ENCODE measurements at regions not wholly inside any gene's neighbourhood (a gene's known extent, or its start where the extent isn't known, plus 50 kb on each side); places are given as distances from the start of the nearest gene placed in this dataset.
"Not testable (repeated sequence)": the region's sequence is repeated elsewhere in the genome, so short reads cannot be mapped to it uniquely, and the experiment has no call there.

DNA sequence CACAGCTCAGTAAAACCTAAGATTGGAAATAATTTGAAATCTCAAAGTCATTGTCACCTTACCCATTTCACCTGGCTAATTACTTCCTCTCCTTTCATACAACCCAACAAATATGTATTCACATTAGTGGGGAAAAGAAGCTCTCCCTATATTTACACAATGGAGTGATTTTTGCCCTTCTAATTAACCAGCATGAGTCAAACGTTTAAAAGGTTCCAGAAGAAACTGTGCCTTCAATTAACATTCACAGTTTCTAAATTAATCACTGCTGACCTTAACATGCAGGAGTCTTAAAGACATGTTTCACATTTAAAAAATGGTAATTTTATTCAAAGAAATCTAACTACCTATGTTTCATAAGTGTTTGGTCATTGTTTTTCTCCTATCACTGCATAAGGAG, 254.6 kb downstream of the CBLL2 start:
- no peaks in the 10 kb centered on the region for H3K9me3 ChIP-seq (ENCODE audit: control insufficient read depth, insufficient read depth, low read length)
- H3K4me1 ChIP-seq (ENCODE audit: insufficient read depth, low read length) = no peaks in the 10 kb centered on the region
- H3K9ac ChIP-seq (ENCODE audit: low read depth, low read length) = no peak overlapping the region
- no peaks in the 10 kb centered on the region for H3K36me3 ChIP-seq (ENCODE audit: insufficient read depth, low read length)

DNA sequence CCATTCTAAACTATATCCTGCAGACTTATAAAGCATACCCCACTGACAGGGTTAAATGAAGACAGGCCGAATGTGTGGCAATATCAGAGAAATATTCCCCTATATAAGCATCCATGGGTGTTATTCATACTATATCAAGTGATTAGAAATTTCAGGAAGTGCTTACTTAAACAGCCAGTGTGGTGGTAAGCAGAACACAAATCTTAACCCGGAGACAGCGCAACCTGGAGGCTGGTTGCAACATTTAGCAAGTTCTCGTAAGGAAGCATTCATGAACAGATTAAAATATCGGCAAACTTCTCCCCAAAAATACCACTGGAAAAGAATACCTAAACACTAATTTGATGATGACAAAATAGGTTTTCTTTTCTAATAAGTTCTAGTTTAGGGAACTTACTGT, 261.2 kb downstream of the CBLL2 start:
- peaks cover 11% of the 10 kb centered on the region; the same call in 1 of the 2 replicates for H3K4me1 ChIP-seq (ENCODE audit: insufficient read depth, low read length)
- no peaks in the 10 kb centered on the region for H3K36me3 ChIP-seq (ENCODE audit: insufficient read depth, low read length)
- H3K9me3 ChIP-seq (ENCODE audit: control insufficient read depth, insufficient read depth, low read length) = no peaks in the 10 kb centered on the region
- no peak overlapping the region for H3K9ac ChIP-seq (ENCODE audit: low read depth, low read length)

DNA sequence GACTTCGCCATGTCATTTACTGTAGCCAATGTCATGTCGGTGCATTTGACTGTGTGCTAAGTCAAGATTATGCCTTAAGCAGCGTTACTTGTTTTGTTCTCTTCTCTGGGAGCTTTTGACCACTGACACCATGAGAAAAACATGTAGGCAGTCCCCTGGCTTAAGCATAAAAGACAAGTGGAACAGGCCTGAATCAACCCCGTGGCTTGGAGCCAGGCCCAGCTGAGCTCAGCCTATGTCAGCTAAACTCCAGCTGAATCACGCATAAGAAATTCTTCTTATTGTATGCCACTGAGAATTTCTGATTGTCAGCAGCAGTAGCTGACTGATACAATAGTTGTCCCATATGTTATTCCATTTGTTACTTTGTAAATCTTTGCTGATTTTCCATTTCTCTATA, 261.9 kb downstream of the CBLL2 start:
- Histone ChIP-seq H3K9ac (ENCODE audit: low read depth, low read length) (no peak overlapping the region), H3K36me3 (ENCODE audit: insufficient read depth, low read length) (no peaks in the 10 kb centered on the region), H3K9me3 (ENCODE audit: control insufficient read depth, insufficient read depth, low read length) (no peaks in the 10 kb centered on the region), H3K4me1 (ENCODE audit: insufficient read depth, low read length) (peaks cover 11% of the 10 kb centered on the region; the same call in 1 of the 2 replicates)

DNA sequence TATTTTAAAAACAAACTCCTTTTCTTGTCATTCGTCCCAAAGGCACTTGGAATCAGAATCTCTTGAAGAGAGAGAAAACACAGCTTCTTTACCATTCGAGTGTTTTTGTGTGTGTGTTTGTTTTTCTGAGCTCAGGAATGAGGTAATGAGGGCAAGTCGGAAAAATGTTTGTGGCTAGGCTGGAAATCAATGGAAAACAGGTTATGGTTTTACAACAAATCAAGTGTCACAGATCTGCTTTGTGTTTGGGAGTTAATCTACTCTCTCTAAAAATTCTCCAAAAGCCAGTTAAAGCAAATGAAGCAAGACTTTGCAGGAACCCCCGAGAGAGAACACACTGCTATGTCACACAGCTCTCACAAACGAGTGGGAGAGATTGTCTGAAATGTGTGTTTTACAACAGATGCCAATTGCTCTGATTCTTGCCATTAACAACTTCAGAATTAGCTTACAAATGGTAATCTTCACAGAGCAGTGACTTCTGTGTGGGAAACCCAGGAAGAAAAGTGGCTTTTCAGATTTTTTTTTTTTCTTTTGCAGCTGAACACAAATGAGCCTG, 264.1 kb downstream of the CBLL2 start:
- Histone ChIP-seq H3K9me3 (ENCODE audit: control insufficient read depth, insufficient read depth, low read length) (no peaks in the 10 kb centered on the region), H3K9ac (ENCODE audit: low read depth, low read length) (no peak overlapping the region), H3K4me1 (ENCODE audit: insufficient read depth, low read length) (peaks cover 11% of the 10 kb centered on the region; the same call in 1 of the 2 replicates), H3K36me3 (ENCODE audit: insufficient read depth, low read length) (no peaks in the 10 kb centered on the region; the same call in 1 of the 2 replicates)

DNA sequence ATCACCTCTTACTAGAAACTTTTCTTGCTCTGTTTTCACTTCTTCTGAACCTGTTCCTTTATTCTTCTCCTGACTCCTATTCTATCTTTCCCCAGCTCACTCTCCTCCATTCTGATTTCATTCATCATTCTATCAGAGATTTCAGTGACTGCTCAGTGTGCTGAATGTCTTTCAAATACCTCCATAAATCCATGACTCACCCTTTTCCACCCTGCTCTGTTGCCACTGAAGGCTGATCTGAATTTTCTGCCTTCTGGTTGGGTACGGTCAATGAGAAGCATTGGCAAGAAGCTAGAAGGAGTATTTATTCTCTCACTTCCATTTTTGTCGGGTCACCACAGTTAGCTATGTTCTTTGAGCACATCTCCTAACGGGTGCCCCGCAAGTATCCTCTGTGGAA, 265.9 kb downstream of the CBLL2 start:
- Histone ChIP-seq H3K9me3 (ENCODE audit: control insufficient read depth, insufficient read depth, low read length) (no peaks in the 10 kb centered on the region), H3K36me3 (ENCODE audit: insufficient read depth, low read length) (no peaks in the 10 kb centered on the region; the same call in 1 of the 2 replicates), H3K4me1 (ENCODE audit: insufficient read depth, low read length) (peaks cover 11% of the 10 kb centered on the region; the same call in 1 of the 2 replicates)

DNA sequence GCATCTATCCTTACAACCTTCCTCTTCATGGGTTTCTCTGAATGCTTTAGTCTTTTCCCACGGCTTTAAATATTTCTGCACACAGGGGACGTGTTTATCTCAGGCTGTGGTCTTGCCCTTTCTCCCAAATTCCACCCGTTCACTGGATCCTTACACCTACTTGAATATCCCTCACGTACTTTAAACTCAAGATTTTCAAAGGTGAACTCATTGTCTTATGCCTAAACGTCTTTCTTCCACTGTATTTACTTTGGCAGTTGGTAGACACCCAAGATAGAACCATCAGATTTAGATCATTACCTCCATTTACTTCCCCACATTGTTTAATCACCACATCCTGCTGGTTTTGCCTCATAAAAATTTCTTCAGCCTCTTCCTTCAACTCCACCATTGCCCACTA, 269.2 kb downstream of the CBLL2 start:
- Histone ChIP-seq H3K9me3 (ENCODE audit: control insufficient read depth, insufficient read depth, low read length) (no peaks in the 10 kb centered on the region), H3K36me3 (ENCODE audit: insufficient read depth, low read length) (no peaks in the 10 kb centered on the region; the same call in 1 of the 2 replicates), H3K4me1 (ENCODE audit: insufficient read depth, low read length) (peaks cover 6% of the 10 kb centered on the region; the same call in 1 of the 2 replicates), H3K9ac (ENCODE audit: low read depth, low read length) (no peak overlapping the region)

More for the DNA sequence above, 265.9 kb downstream of the CBLL2 start:
- no peak overlapping the region for H3K9ac ChIP-seq (ENCODE audit: low read depth, low read length)

DNA sequence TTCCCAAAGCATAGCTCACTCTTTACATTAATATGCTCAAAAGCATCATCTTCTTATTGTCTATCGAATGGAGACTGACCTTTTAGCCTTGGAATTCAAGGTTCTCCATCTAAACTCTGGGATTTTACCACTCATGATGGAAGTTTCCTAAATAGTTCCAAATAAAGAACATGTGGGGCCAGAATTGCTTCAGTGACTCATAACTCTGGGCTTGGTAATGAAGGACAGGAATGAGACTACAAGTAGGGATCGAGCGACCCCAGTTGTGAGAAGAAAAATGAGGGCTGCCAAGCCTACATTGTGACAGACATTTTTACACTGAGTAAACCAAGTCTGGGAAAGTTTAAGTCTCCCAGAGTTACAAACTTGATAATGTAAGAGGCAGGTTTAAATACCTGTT, 269.9 kb downstream of the CBLL2 start:
- H3K9me3 ChIP-seq (ENCODE audit: control insufficient read depth, insufficient read depth, low read length) = no peaks in the 10 kb centered on the region
- peaks cover under 1% of the 10 kb centered on the region; the same call in 1 of the 2 replicates for H3K4me1 ChIP-seq (ENCODE audit: insufficient read depth, low read length)
- no peak overlapping the region for H3K9ac ChIP-seq (ENCODE audit: low read depth, low read length)
- no peaks in the 10 kb centered on the region; the same call in 1 of the 2 replicates for H3K36me3 ChIP-seq (ENCODE audit: insufficient read depth, low read length)

DNA sequence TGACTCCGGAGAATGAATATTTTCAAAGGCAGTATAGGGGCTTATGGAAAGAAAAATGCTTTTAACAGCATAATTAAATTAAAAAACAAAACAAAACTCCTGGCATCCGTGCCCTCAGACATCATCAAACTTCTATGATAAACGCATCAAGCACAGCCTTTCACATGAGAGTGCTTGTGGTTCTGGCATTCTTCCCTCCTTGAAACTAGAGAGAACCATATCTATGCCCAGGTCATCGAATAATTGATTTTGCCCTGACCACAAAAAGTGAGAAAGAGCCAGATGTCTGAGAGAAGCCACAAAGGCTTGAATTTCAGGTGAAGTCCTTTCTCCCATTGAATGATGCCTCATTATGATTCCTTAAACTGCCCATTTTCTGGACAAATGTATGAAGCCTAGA, 286.8 kb downstream of the CBLL2 start:
- H3K9me3 ChIP-seq (ENCODE audit: control insufficient read depth, insufficient read depth, low read length) = no peaks in the 10 kb centered on the region
- H3K36me3 ChIP-seq (ENCODE audit: insufficient read depth, low read length) = no peaks in the 10 kb centered on the region
- H3K4me1 ChIP-seq (ENCODE audit: insufficient read depth, low read length) = no peaks in the 10 kb centered on the region
- H3K9ac ChIP-seq (ENCODE audit: low read depth, low read length) = no peak overlapping the region

DNA sequence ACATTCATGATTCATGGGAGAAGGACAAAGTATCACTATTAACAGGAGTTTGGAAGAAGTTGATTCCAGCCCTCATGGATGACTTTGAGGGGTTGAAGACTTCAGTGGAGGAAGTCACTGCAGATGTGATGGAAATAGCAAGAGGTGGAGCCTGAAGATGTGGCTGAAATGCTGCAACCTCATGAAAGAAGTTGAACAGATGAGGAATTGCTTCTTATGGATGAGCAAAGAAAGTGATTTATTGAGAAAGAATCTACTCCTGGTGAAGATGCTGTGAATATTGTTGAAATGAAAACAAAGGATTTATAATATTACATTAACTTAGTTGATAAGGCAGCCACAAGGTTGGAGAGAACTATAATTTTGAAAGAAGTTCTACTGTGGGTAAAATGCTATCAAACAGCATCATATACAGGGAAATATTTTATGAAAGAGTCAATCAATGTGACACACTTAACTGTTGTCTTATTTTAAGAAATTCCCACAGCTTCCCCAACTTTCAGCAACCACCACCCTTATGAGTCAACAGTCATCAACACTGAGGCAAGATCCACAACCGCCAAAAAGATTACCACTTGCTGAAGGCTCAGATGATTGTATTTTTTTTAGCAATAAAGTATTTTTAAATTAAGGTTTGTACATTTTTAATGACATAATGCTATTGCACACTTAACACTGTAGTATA, 302.6 kb downstream of the CBLL2 start:
- Histone ChIP-seq H3K36me3 (ENCODE audit: insufficient read depth, low read length) (no peaks in the 10 kb centered on the region), H3K4me1 (ENCODE audit: insufficient read depth, low read length) (no peaks in the 10 kb centered on the region), H3K9ac (ENCODE audit: low read depth, low read length) (no peak overlapping the region), H3K9me3 (ENCODE audit: control insufficient read depth, insufficient read depth, low read length) (no peaks in the 10 kb centered on the region)

DNA sequence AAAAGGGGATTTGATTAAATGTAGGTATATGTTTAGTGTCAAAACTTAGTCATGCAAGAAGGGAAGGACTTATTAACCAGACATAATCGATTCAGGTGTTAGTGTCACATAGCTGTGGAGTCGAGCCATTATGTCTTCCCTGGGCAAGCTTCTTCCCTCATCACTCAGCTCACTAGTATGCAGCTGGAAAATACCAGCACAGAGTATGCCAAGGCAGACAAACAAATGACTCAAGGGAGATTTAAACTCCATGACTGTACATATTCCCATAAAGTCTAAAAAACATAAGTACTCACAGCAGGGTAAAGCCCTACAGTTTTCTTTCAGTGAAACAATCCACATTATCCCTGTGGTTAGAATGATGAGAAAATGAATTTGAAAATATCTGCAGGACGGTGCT, 304.5 kb downstream of the CBLL2 start:
- Histone ChIP-seq H3K9me3 (ENCODE audit: control insufficient read depth, insufficient read depth, low read length) (no peaks in the 10 kb centered on the region), H3K4me1 (ENCODE audit: insufficient read depth, low read length) (no peaks in the 10 kb centered on the region), H3K36me3 (ENCODE audit: insufficient read depth, low read length) (no peaks in the 10 kb centered on the region), H3K9ac (ENCODE audit: low read depth, low read length) (no peak overlapping the region)

DNA sequence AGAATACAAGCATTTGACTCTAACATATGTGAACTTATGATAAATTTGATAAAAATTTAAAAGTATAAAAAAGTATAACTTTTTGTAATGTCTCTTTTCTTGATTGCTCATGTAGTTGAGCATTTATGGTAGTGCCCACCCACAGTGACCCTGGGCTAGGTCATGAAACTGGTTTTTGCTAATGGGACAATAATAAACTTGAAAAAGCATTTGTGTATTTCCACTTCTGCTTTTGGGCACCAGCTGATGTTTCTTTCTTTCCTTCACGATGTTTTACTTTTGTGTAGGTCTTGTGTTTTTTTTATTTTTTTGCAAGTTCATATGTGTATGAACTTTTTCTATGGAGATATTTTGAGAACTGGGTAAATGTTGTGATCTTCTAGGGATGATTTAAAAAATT, 313.1 kb downstream of the CBLL2 start:
- Histone ChIP-seq H3K9ac (ENCODE audit: low read depth, low read length) (no peak overlapping the region), H3K4me1 (ENCODE audit: insufficient read depth, low read length) (no peaks in the 10 kb centered on the region), H3K9me3 (ENCODE audit: control insufficient read depth, insufficient read depth, low read length) (no peaks in the 10 kb centered on the region), H3K36me3 (ENCODE audit: insufficient read depth, low read length) (no peaks in the 10 kb centered on the region)

DNA sequence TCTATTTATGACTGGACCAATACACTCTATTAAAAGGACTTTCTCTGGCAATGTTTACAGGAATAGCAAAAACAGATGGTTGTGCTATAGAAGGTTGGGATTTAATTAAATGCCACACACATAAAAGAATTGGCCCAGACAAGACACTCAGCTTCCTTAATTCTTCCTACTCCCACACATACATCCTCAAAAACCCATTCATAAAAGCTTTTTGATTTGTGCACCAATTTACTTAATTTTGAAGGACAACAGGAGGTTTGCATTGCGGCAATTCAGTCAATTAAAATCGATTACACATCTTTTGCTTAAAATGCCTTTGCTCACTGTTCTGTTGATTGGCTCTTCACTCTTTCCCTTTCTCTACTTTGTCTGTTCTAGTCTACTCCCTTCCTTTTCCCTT, 317.1 kb downstream of the CBLL2 start:
- no peaks in the 10 kb centered on the region for H3K4me1 ChIP-seq (ENCODE audit: insufficient read depth, low read length)
- H3K9ac ChIP-seq (ENCODE audit: low read depth, low read length) = no peak overlapping the region
- no peaks in the 10 kb centered on the region for H3K9me3 ChIP-seq (ENCODE audit: control insufficient read depth, insufficient read depth, low read length)
- no peaks in the 10 kb centered on the region for H3K36me3 ChIP-seq (ENCODE audit: insufficient read depth, low read length)

DNA sequence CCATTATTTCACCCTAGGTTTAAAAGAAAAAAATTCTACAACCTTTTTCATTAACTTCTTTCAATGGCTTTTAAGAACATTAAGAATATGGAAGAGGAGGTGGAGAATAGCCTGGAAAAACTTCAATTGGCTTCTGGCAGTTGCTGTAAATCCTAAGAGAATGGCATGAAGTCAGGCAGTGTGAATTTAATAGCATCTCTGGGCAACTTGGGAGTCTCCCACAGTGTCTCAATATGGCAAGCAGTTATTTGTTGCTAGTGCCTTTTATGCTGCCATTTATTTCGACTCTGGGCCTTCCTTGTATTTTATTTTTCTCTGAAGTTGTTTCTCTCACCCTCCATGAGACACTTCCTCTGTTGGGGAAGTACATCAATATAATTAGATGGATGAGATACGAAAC, 322.1 kb downstream of the CBLL2 start:
- Histone ChIP-seq H3K9ac (ENCODE audit: low read depth, low read length) (no peak overlapping the region), H3K36me3 (ENCODE audit: insufficient read depth, low read length) (no peaks in the 10 kb centered on the region), H3K4me1 (ENCODE audit: insufficient read depth, low read length) (no peaks in the 10 kb centered on the region), H3K9me3 (ENCODE audit: control insufficient read depth, insufficient read depth, low read length) (no peaks in the 10 kb centered on the region)

DNA sequence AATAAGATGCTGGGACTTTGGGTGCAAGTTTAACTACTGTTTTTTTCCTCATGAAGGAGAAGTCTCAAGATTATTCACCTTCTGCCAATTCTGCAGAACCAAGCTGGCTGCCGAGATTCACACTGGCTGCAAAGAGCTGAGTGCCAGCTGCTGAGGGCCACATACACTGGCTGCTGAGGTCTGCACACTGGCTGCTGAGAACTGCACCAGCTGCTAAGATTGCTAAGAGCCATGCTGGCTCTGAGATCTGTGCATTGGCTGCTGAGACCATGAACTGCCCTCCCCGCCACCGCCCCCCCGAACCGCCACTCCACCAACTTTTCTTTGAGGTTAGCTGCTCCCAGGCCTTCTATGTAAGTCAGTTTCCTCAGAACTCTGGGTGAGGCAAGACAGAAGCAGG, 330.3 kb downstream of the CBLL2 start:
- Histone ChIP-seq H3K9ac (ENCODE audit: low read depth, low read length) (no peak overlapping the region), H3K36me3 (ENCODE audit: insufficient read depth, low read length) (no peaks in the 10 kb centered on the region), H3K9me3 (ENCODE audit: control insufficient read depth, insufficient read depth, low read length) (no peaks in the 10 kb centered on the region), H3K4me1 (ENCODE audit: insufficient read depth, low read length) (no peaks in the 10 kb centered on the region)

DNA sequence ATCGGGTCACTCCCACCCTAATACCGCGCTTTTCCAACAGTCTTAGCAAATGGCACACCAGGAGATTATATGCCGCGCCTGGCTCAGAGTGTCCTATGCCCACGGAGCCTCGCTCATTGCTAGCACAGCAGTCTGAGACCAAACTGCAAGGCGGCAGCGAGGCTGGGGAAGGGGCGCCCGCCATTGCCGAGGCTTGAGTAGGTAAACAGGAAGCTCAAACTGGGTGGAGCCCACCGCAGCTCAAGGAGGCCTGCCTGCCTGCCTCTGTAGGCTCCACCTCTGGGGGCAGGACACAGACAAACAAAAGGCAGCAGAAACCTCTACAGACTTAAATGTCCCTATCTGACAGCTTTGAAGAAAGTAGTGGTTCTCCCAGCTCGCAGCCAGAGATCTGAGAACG, 336.7 kb downstream of the CBLL2 start:
- H3K9me3 ChIP-seq (ENCODE audit: control insufficient read depth, insufficient read depth, low read length); H3K36me3 ChIP-seq (ENCODE audit: insufficient read depth, low read length); H3K4me1 ChIP-seq (ENCODE audit: insufficient read depth, low read length); H3K9ac ChIP-seq (ENCODE audit: low read depth, low read length): not testable (repeated sequence)

Data from ES-I3 (cell line).